CD4-positive, alpha-beta T cell treated with Interleukin-17A for 4 hours (primary cell): ENCODE measurements at regions not wholly inside any gene's neighbourhood (a gene's known extent, or its start where the extent isn't known, plus 50 kb on each side); places are given as distances from the start of the nearest gene placed in this dataset.

Experiments
- DNase-seq: peaks from one replicate; pipeline ENCODE4 v3.0.0-alpha.2; 2020; ENCODE audit warnings: mixed read lengths

DNA sequence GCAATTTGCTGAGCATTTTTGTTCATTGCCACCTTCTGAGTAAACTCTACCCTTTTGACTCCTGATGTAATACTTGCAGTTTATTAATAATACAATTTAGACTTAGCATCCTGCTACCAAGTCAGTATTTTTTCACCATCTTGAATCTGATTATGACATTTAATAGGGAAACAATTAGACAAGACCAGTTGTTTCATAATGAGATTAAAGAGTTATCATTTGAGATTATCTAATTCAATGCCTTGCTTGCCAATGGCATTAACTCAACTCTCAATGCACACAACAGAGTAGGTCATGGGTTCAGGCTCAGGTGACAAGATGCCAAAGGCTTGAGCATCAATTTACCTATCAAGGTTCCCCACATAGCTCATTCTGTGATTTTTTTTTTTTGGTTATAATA lies 488.4 kb downstream of the DISC1 start:
- DNase-seq = no peak

DNA sequence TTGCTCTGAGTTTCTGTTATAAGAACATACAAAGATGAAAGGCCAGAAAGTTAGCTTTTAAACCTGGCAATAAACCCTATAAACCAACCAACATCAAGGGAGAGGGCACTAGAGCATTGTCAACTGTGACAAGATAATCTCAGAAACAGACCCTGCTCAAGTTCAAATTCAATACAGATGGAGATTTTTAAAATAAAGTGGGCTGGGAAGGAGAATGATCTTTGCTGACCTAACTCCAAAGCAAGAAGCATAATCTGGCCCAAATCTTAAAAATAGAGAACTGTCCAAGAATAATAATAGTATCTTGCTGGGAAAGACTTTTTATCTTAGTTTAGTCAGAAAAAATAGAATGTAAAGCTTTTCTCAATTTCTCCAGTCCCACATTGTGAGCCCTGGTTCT lies 485.5 kb downstream of the DISC1 start:
- no peak for DNase-seq

DNA sequence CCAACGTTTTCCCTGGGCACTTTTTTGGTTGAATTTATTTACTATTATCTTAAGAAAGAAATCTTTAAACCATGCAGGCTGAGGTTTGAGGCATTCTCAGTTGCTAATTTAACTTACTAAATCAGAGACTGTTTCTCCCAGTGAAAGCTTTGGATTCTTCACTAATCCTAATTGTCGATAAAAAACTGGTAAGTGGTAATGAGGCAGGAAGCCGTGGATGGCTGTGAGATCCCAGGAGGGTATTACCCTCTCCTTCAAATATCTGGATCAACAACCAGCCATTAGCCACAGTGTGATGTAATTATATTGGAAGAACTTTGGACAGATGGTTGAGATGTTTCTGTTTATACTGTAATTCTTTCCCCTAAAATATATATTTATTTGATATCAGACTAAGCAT lies 485.0 kb downstream of the DISC1 start:
- DNase-seq = no peak

DNA sequence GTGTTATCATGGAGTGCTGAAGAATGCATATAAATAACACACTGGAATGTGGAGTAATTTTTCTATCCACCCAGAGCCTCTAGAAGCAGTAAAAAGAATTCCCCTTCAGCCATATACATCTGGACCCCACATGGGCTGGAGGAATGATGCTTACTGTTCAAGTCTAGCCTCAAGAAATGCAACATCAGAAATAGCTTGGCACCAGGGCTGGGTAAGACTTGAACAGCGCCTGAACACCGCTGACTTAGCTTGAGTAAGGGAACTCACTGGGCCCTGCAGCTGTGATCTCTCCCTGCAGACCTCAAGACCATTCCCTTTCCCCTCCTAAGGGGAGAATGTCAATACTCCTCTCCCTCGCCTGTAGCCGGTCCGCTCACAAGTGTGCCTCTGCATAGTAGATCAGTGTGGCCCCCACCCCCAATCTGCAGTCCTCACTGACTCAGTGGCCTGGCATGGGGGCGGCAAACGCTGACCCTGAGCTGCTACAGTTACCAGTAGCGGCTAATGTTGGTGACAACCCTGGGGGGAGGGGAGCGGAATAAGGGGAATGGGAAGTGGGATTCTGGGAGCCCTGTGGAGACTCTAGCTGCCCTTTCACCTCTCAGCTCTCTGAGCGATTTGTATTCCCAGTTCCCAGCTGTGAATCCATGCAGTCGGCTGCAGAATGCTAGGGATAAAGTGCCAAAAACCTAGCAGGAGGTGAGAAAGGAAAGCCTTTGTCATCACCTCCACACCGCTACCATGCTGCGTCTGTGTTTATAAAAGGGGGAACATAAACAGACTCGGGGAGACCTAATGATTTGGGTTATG lies 483.9 kb downstream of the DISC1 start:
- no peak for DNase-seq

DNA sequence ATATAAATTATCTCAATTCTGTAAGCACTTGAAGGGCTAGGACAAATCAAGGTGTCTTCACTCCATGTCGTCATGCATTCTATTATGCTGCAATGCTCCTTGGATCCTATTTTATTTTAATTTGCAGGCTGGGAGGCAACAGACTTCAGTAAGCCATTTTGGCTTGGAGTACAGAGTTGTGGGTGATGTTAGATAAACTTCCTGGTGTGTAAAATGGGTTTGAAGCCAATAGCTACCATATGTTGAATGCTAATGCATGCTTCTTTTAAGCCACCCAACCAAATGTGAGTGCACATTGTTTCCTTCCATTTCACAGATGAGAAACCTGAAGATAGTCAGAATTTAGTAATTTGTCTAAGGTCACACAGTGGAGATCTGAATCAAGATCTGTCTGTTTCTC lies 482.8 kb downstream of the DISC1 start:
- no peak for DNase-seq

DNA sequence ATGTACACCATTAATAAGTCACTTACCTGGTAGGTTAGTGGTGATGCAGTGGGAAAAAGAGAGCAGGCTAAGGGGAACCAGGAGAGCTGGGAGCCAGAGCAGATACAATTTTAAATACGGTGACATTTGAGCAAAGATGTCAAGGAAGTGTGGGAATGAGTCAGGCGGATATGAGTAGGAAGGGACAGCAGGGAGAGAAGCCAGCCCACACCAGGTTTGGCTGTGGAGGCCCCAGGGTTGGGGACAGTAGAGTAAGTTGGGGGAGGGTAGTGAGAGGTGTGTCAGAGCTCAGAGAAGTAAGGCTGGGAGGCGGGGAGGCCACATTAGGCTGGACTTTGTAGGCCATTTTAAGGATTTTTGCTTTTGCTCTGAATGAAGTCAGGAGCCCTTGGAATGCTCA lies 482.0 kb downstream of the DISC1 start:
- no peak for DNase-seq

DNA sequence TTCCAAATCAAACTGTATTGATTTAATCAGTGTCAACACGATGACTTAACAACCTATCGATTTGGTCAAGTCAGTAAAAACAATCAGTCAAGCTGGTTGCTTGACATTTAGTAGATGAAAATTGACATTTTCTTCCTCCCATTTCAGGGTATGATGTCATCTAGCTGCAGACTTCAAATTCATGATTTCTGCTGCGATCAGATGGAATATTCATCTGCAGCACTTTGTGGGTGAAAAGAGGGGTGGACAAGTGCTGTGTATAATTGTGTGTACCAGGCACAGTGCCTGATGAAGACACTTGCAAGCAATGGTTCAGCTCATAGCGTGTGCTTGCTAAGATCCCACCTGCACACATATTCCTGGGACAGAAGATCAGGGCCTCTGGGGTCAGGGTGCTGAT lies 479.8 kb downstream of the DISC1 start:
- no peak for DNase-seq

DNA sequence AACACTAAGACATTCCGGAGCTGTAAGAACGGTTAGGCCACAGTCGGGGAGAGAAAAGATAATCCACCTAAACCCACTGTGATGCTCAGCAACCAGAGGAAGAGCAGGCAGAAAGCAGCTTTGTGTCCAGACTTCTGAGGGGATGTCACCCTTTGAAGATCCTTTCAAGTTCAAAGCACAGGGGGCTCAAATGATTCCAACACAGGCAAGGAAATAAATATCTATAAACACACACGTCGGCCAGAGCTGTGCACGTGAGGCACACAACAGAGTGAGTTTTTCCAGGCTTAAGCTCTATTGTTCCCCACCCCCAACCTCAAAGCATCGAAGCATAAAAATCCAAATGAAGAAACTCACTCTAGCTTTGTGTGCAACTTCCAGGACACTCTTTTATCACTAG lies 479.0 kb downstream of the DISC1 start:
- DNase-seq = no peak

DNA sequence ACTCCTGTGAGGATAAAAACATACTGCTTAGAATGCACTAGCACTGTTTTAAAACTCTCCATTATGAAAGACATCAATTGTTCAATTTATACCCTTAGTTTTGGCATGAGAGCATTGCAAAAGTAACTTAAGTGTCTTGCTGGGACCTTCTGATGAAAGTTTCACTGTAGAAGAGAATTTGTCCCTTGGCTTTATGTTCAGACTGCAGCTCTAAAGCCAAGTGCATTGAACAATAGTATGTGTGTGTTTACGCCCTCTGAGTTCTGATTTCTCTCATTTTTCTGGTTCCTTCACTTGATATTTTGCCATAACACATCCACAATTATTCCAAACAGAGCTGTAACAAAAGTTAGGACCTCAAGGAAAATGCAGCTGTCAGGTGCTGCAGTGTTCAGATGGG lies 474.6 kb downstream of the DISC1 start:
- DNase-seq = no peak

DNA sequence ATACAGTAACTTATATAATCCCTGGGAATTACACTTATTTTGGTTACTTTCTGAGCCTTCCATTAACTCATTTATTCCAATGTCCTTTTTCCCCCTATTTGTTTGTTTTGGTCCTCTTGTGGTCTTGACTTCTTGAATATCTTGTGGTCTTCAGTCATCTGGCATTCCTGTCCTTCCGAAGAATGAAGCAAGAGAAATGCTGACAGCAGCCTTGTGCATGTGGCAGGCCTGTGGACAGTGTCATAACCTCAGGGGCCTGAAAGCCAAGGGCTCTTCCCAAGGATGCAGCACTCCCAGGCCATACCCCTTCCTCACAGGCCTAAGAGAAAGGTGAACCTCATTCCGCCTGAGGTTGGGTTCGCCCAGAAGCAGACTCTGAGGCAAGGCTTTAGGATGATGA lies 470.2 kb downstream of the DISC1 start:
- no peak for DNase-seq
